ENCODE measurements at regions not wholly inside any gene's neighbourhood (a gene's known extent, or its start where the extent isn't known, plus 50 kb on each side); places are given as distances from the start of the nearest gene placed in this dataset.
"Not testable (repeated sequence)": the region's sequence is repeated elsewhere in the genome, so short reads cannot be mapped to it uniquely, and the experiment has no call there.

GRCh38 chr4:170388255-170388654 is 298.5 kb upstream of the AADAT start:
- 67% methylated on average over 1 of the region's 1 CpG; no CpG with 5 or more reads in 1 of the 2 donors for whole genome bisulfite sequencing, 2 donors (ENCODE audit: low coverage in 1 of 2)
- no peaks in the 10 kb centered on the region for H3K4me1 ChIP-seq
- H3K27ac ChIP-seq = no peak overlapping the region
- H3K27me3 ChIP-seq = no peaks in the 10 kb centered on the region
- H3K36me3 ChIP-seq = no peaks in the 10 kb centered on the region
- no peak for ATAC-seq
- H3K4me3 ChIP-seq = no peak overlapping the region
- TF ChIP-seq POLR2AphosphoS5 (IDR thresholded peaks at IDR 0.05) = no peak
- TF ChIP-seq, protein P1, sequence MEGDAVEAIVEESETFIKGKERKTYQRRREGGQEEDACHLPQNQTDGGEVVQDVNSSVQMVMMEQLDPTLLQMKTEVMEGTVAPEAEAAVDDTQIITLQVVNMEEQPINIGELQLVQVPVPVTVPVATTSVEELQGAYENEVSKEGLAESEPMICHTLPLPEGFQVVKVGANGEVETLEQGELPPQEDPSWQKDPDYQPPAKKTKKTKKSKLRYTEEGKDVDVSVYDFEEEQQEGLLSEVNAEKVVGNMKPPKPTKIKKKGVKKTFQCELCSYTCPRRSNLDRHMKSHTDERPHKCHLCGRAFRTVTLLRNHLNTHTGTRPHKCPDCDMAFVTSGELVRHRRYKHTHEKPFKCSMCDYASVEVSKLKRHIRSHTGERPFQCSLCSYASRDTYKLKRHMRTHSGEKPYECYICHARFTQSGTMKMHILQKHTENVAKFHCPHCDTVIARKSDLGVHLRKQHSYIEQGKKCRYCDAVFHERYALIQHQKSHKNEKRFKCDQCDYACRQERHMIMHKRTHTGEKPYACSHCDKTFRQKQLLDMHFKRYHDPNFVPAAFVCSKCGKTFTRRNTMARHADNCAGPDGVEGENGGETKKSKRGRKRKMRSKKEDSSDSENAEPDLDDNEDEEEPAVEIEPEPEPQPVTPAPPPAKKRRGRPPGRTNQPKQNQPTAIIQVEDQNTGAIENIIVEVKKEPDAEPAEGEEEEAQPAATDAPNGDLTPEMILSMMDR (IDR thresholded peaks at IDR 0.05) = no peak
- TF ChIP-seq POLR2A (IDR thresholded peaks at IDR 0.05) = no peak
- TF ChIP-seq EP300 (IDR thresholded peaks at IDR 0.05) = no peak
- H3K9me3 ChIP-seq = peaks cover 0 to 7% (median 0%) of the 10 kb centered on the region in 3 donors

GRCh38 chr4:170386971-170387370 is 297.2 kb upstream of the AADAT start:
- no peak for ATAC-seq
- Histone ChIP-seq H3K4me3 (no peak overlapping the region), H3K27ac (no peak overlapping the region), H3K9me3 (peaks cover 0 to 7% (median 0%) of the 10 kb centered on the region in 3 donors), H3K4me1 (no peaks in the 10 kb centered on the region), H3K36me3 (no peaks in the 10 kb centered on the region), H3K27me3 (no peaks in the 10 kb centered on the region)
- TF ChIP-seq POLR2AphosphoS5 (IDR thresholded peaks at IDR 0.05) (no peak), EP300 (IDR thresholded peaks at IDR 0.05) (no peak), POLR2A (IDR thresholded peaks at IDR 0.05) (no peak)
- TF ChIP-seq, protein P1 (IDR thresholded peaks at IDR 0.05) = no peak
- WGBS, 2 donors (ENCODE audit: low coverage in 1 of 2) = 17 to 72% methylated on average over 1 to 2 of the region's 2 CpGs

DNA sequence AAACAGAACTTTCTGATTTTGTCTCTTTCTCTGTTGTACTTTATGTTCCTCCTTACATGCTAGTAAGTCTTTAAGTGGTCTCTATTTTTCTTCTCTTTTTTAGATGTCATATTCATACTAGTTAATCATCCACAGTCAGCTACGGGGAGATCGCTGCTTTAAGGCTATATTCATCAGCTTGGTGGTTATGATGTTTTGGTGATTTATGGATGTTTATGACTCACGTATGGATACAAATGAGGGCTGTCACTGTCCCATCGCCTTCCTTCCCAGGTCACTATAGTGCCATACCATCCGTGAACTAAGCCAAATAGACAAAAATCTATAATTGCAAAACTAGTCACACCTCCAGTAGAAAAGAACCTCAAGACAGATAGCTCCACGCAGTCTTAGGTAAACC is 296.8 kb upstream of the AADAT start:
- Histone ChIP-seq H3K27ac (no peak overlapping the region), H3K9me3 (peaks cover 0 to 7% (median 0%) of the 10 kb centered on the region in 3 donors), H3K36me3 (no peaks in the 10 kb centered on the region), H3K27me3 (no peaks in the 10 kb centered on the region), H3K4me1 (no peaks in the 10 kb centered on the region), H3K4me3 (no peak overlapping the region)
- ATAC-seq = no peak
- WGBS, 2 donors (ENCODE audit: low coverage in 1 of 2) = 44 to 93% methylated on average over 2 to 5 of the region's 6 CpGs
- TF ChIP-seq POLR2AphosphoS5 (IDR thresholded peaks at IDR 0.05) = no peak
- TF ChIP-seq EP300 (IDR thresholded peaks at IDR 0.05) = no peak
- TF ChIP-seq, protein P1 (IDR thresholded peaks at IDR 0.05) = no peak
- no peak for TF ChIP-seq POLR2A (IDR thresholded peaks at IDR 0.05)

GRCh38 chr4:170374770-170375169 is 285.0 kb upstream of the AADAT start:
- ATAC-seq = no peak
- TF ChIP-seq, protein P1 (IDR thresholded peaks at IDR 0.05) = no peak
- TF ChIP-seq POLR2A (IDR thresholded peaks at IDR 0.05) (no peak), EP300 (IDR thresholded peaks at IDR 0.05) (no peak), POLR2AphosphoS5 (IDR thresholded peaks at IDR 0.05) (no peak)
- Histone ChIP-seq H3K27ac (no peak overlapping the region), H3K27me3 (no peaks in the 10 kb centered on the region), H3K4me3 (no peak overlapping the region), H3K9me3 (peaks cover 0 to 40% (median 0%) of the 10 kb centered on the region in 3 donors), H3K4me1 (no peaks in the 10 kb centered on the region), H3K36me3 (no peaks in the 10 kb centered on the region)
- WGBS, 2 donors (ENCODE audit: low coverage in 1 of 2) = 100% methylated on average over 1 of the region's 3 CpGs; no CpG with 5 or more reads in 1 of the 2 donors

GRCh38 chr4:170348945-170349344 is 259.2 kb upstream of the AADAT start:
- no peaks in the 10 kb centered on the region for H3K36me3 ChIP-seq
- no peaks in the 10 kb centered on the region for H3K9me3 ChIP-seq
- H3K27me3 ChIP-seq = no peaks in the 10 kb centered on the region
- no peak overlapping the region for H3K4me3 ChIP-seq
- no peaks in the 10 kb centered on the region for H3K4me1 ChIP-seq
- H3K27ac ChIP-seq = no peak overlapping the region
- no peak for TF ChIP-seq EP300 (IDR thresholded peaks at IDR 0.05)
- TF ChIP-seq, protein P1 (IDR thresholded peaks at IDR 0.05) = no peak
- TF ChIP-seq POLR2AphosphoS5 (IDR thresholded peaks at IDR 0.05) = no peak
- TF ChIP-seq POLR2A (IDR thresholded peaks at IDR 0.05) = no peak
- 67 to 92% methylated on average over 2 of the region's 2 CpGs for WGBS, 2 donors (ENCODE audit: low coverage in 1 of 2)
- ATAC-seq = no peak

GRCh38 chr4:170347191-170347590 is 257.4 kb upstream of the AADAT start:
- H3K9me3 ChIP-seq, ATAC-seq, H3K27ac ChIP-seq, H3K36me3 ChIP-seq, H3K27me3 ChIP-seq, H3K4me3 ChIP-seq, H3K4me1 ChIP-seq: not testable (repeated sequence)
- 60% methylated on average over 1 of the region's 1 CpG; no CpG with 5 or more reads in 1 of the 2 donors for WGBS, 2 donors (ENCODE audit: low coverage in 1 of 2)

Data from gastroesophageal sphincter (tissue), 4 donors.